IMR-90 (cell line): ENCODE measurements at regions not wholly inside any gene's neighbourhood (a gene's known extent, or its start where the extent isn't known, plus 50 kb on each side); places are given as distances from the start of the nearest gene placed in this dataset.

Source experiments
- ATAC-seq: fragments of 200-7000 bp; cut with Tn5 transposase; 2 replicates; pipeline ENCODE4 v1.9.1; 2020; ENCODE audit warnings: low read depth, mild to moderate bottlenecking, moderate library complexity
- BruUV-seq: library from RNA; stranded (reverse); fragments of 400-500 nt; replicated peaks from 2 replicates; lab custom pipeline; 2021; lab: Mats Ljungman, UMichigan
- CTCF ChIA-PET: fragments of 300-600 bp; formaldehyde crosslinking; extraction: SDS; loops from one replicate; lab custom pipeline; 2021; ENCODE audit warnings: antibody characterized with exemption; lab: Yijun Ruan, JAX
- POLR2A ChIA-PET: fragments of 300-600 bp; sonication (Branson Sonifier 250); formaldehyde crosslinking; loops from one replicate; lab custom pipeline; 2022; ENCODE audit warnings: antibody characterized with exemption; ENCODE audit not compliant: unreplicated experiment; lab: Charles Lee
- DNase-seq: peaks from one replicate; pipeline ENCODE4 v3.0.0; 2013
- H2AFZ ChIP-seq: replicated peaks from 2 replicates; pipeline ENCODE3; 2013; ENCODE audit warnings: low read length, mild to moderate bottlenecking; ENCODE audit not compliant: poor library complexity
- H2AK5ac ChIP-seq: 2 replicates; pipeline ENCODE4 v1.6.1; 2013; ENCODE audit warnings: low read depth, low read length, inconsistent platforms
- H2AK9ac ChIP-seq: replicated peaks from 2 replicates; pipeline ENCODE3; 2013; ENCODE audit warnings: mild to moderate bottlenecking, low read depth, low read length, moderate library complexity; ENCODE audit not compliant: poor library complexity
- H2BK120ac ChIP-seq: 2 replicates; pipeline ENCODE4 v1.6.1; 2013; ENCODE audit warnings: low read depth, low read length, inconsistent platforms
- H2BK15ac ChIP-seq: 3 replicates; pipeline ENCODE4 v1.6.1; 2013; ENCODE audit warnings: low read depth, low read length, inconsistent platforms
- H2BK20ac ChIP-seq: 2 replicates; pipeline ENCODE4 v1.6.1; 2013; ENCODE audit warnings: low read depth, mild to moderate bottlenecking, inconsistent platforms, low read length, moderate library complexity
- H2BK5ac ChIP-seq: 2 replicates; pipeline ENCODE4 v1.6.1; 2013; ENCODE audit warnings: mild to moderate bottlenecking, low read depth, low read length, inconsistent platforms; ENCODE audit not compliant: poor library complexity, severe bottlenecking
- H3K14ac ChIP-seq: replicated peaks from 2 replicates; pipeline ENCODE4 v1.6.1; 2013; ENCODE audit warnings: low read depth, low read length, inconsistent platforms
- H3K18ac ChIP-seq: 2 replicates; pipeline ENCODE4 v1.6.1; 2013; ENCODE audit warnings: low read depth, low read length, control low read depth
- H3K23ac ChIP-seq: 2 replicates; pipeline ENCODE4 v1.6.1; 2013; ENCODE audit warnings: low read depth, low read length, inconsistent platforms
- H3K27ac ChIP-seq: 2 replicates; pipeline ENCODE4 v1.5.1; 2013; ENCODE audit warnings: mild to moderate bottlenecking, control low read depth, low read length; ENCODE audit not compliant: insufficient read depth
- H3K27me3 ChIP-seq: 2 replicates; pipeline ENCODE4 v1.6.1; 2013; ENCODE audit warnings: low read length; ENCODE audit not compliant: control insufficient read depth, insufficient read depth
- H3K36me3 ChIP-seq: 2 replicates; pipeline ENCODE4 v1.6.1; 2013; ENCODE audit warnings: low read length, mixed read lengths; ENCODE audit not compliant: control insufficient read depth, insufficient read depth
- H3K4ac ChIP-seq: 2 replicates; pipeline ENCODE4 v1.6.1; 2013; ENCODE audit warnings: low read depth, low read length, inconsistent platforms
- H3K4me1 ChIP-seq: 2 replicates; pipeline ENCODE4 v1.6.1; 2013; ENCODE audit warnings: low read length, mixed read lengths; ENCODE audit not compliant: control insufficient read depth, insufficient read depth
- H3K4me2 ChIP-seq: 2 replicates; pipeline ENCODE4 v1.6.1; 2013; ENCODE audit warnings: low read depth, mild to moderate bottlenecking, control low read depth, low read length, moderate library complexity
- H3K4me3 ChIP-seq: 2 replicates; pipeline ENCODE4 v1.5.1; 2013; ENCODE audit warnings: low read depth, mild to moderate bottlenecking, control low read depth, low read length, moderate library complexity; ENCODE audit not compliant: insufficient read depth
- H3K56ac ChIP-seq: 2 replicates; pipeline ENCODE4 v1.6.1; 2013; ENCODE audit warnings: low read length, inconsistent platforms; ENCODE audit not compliant: insufficient read depth; ENCODE audit errors: extremely low read depth
- H3K79me1 ChIP-seq, 2 experiments: 2 replicates each; pipeline ENCODE4 v1.6.1; 2013; ENCODE audit warnings: low read length in 2 of 2, inconsistent platforms in 1 of 2, low read depth in 1 of 2
- H3K9ac ChIP-seq: 2 replicates; pipeline ENCODE4 v1.6.1; 2013; ENCODE audit warnings: low read depth, low read length, control low read depth
- H3K9me1 ChIP-seq: 2 replicates; pipeline ENCODE4 v1.6.1; 2013; ENCODE audit warnings: low read length, inconsistent platforms; ENCODE audit not compliant: insufficient read depth
- H3K9me3 ChIP-seq: 2 replicates; pipeline ENCODE4 v1.6.1; 2013; ENCODE audit warnings: low read length; ENCODE audit not compliant: control insufficient read depth, insufficient read depth
- H4K20me1 ChIP-seq: 2 replicates; pipeline ENCODE4 v1.6.1; 2013; ENCODE audit warnings: low read length, inconsistent platforms; ENCODE audit not compliant: insufficient read depth
- H4K5ac ChIP-seq: 2 replicates; pipeline ENCODE4 v1.6.1; 2013; ENCODE audit warnings: mild to moderate bottlenecking, low read depth, low read length, control low read depth
- H4K8ac ChIP-seq, 2 experiments: 2 replicates each; pipeline ENCODE4 v1.6.1; 2013; ENCODE audit warnings: low read depth in 2 of 2, low read length in 2 of 2, control low read depth in 1 of 2, inconsistent platforms in 1 of 2
- H4K91ac ChIP-seq: 2 replicates; pipeline ENCODE4 v1.6.1; 2013; ENCODE audit warnings: low read depth, low read length, inconsistent platforms; ENCODE audit not compliant: insufficient read depth
- BHLHE40 ChIP-seq: fragments of 150-350 bp; IDR thresholded peaks from 2 replicates; pipeline ENCODE4 v1.6.1; 2016; ENCODE audit warnings: mild to moderate bottlenecking, low read depth, low read length
- CEBPB ChIP-seq: IDR thresholded peaks from 2 replicates; pipeline ENCODE4 v1.6.1; 2012; ENCODE audit warnings: low read depth, low read length, improper control_type of control experiment
- CHD1 ChIP-seq: IDR thresholded peaks from 2 replicates; pipeline ENCODE4 v1.6.1; 2012; ENCODE audit warnings: low read depth, low read length, improper control_type of control experiment
- FOS ChIP-seq: fragments of 150-350 bp; IDR thresholded peaks from 2 replicates; pipeline ENCODE4 v1.6.1; 2016; ENCODE audit warnings: low read depth, low read length
- MAFK ChIP-seq: IDR thresholded peaks from 2 replicates; pipeline ENCODE4 v1.6.1; 2012; ENCODE audit warnings: low read depth, low read length, improper control_type of control experiment
- MAZ ChIP-seq: IDR thresholded peaks from 2 replicates; pipeline ENCODE4 v1.6.1; 2012; ENCODE audit warnings: low read depth, mild to moderate bottlenecking, low read length, improper control_type of control experiment, moderate library complexity, borderline replicate concordance
- MXI1 ChIP-seq: IDR thresholded peaks from 2 replicates; pipeline ENCODE4 v1.6.1; 2012; ENCODE audit warnings: low read depth, mild to moderate bottlenecking, low read length, moderate library complexity, borderline replicate concordance
- NFE2L2 ChIP-seq: fragments of 150-350 bp; IDR thresholded peaks from 2 replicates; pipeline ENCODE4 v1.6.1; 2016; ENCODE audit warnings: low read depth, mild to moderate bottlenecking, low read length
- POLR2A ChIP-seq: IDR thresholded peaks from 2 replicates; pipeline ENCODE4 v1.6.1; 2012; ENCODE audit warnings: mild to moderate bottlenecking, low read depth, low read length
- RAD21 ChIP-seq: IDR thresholded peaks from 2 replicates; pipeline ENCODE4 v1.6.1; 2012; ENCODE audit warnings: low read length, improper control_type of control experiment
- RCOR1 ChIP-seq: IDR thresholded peaks from 2 replicates; pipeline ENCODE4 v1.6.1; 2012; ENCODE audit warnings: mild to moderate bottlenecking, low read length, improper control_type of control experiment; ENCODE audit not compliant: insufficient replicate concordance
- RFX5 ChIP-seq: IDR thresholded peaks from 2 replicates; pipeline ENCODE4 v1.8.0; 2012; ENCODE audit warnings: low read depth, mild to moderate bottlenecking, low read length, moderate library complexity
- SMC3 ChIP-seq: fragments of 150-350 bp; IDR thresholded peaks from 2 replicates; pipeline ENCODE4 v1.6.1; 2016; ENCODE audit warnings: low read depth, mild to moderate bottlenecking, antibody characterized with exemption, low read length, moderate library complexity
- WGBS, 2 experiments: methylation state at CpG; one replicate each; pipeline versions ENCODE4 v1.1.5 to v1.1.7; 2013; ENCODE audit warnings: missing lambda C conversion rate in 2 of 2; ENCODE audit not compliant: insufficient read length in 1 of 2; ENCODE audit errors: extremely low coverage in 2 of 2; 5-methylcytosine and 5-hydroxymethylcytosine counted together
- dilution Hi-C: fragments of 300-500 bp; cut with HindIII; formaldehyde crosslinking; loops from one replicate; pipeline ENCODE4 v1.14.3; 2018; ENCODE audit warnings: low sequenced_read_pairs; ENCODE audit not compliant: unreplicated experiment
- in situ Hi-C: fragments of 300-500 bp; cut with MboI; formaldehyde crosslinking; loops from 3 replicates; pipeline ENCODE4 v1.14.3; 2019; ENCODE audit warnings: low sequenced_read_pairs, inconsistent platforms, mixed read lengths
- intact Hi-C: fragments of 100-400 bp; cut with micrococcal nuclease; formaldehyde crosslinking; loops from 2 replicates; pipeline ENCODE4 v1.10.0; 2022
- TF ChIP-seq, protein P1 (sequence below): conservative IDR thresholded peaks from 2 replicates; pipeline ENCODE4 v1.5.1; 2012; ENCODE audit warnings: mild to moderate bottlenecking, low read depth, low read length, improper control_type of control experiment
- TF ChIP-seq, protein P2 (sequence below): fragments of 150-350 bp; IDR thresholded peaks from 2 replicates; pipeline ENCODE4 v1.6.1; 2016; ENCODE audit warnings: low read depth, mild to moderate bottlenecking, low read length, moderate library complexity, borderline replicate concordance
- TF ChIP-seq, protein P3 (sequence below): fragments of 150-350 bp; IDR thresholded peaks from 2 replicates; pipeline ENCODE4 v1.6.1; 2017; ENCODE audit warnings: mild to moderate bottlenecking, antibody characterized with exemption, low read length, low read depth

DNA sequence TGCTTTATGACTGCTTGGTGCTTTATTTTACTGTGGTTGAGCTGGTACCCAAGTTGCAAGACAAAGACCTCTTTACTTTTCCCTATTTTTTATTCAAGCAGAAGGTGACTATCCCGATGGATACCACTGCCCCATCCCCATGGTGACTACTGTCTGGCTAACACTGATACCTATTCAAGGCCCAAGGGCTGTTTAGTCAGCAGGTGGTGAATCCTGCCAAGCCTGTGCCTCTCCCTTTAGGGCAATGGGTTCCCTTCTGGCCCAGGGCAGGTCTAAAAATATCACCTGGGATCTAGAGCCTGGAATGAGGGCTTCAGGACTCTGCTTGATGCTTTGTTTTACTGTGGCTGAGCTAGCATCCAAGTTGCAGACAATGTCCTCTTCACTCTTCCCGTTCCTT lies 510.0 kb upstream of the GRAMD2B start:
- Histone ChIP-seq H3K27me3 (no peaks in the 10 kb centered on the region), H2AK9ac (no peak overlapping the region), H3K56ac (no peak overlapping the region), H3K9me3 (peaks cover 2% of the 10 kb centered on the region), H3K18ac (no peak overlapping the region), H3K23ac (no peak overlapping the region), H3K27ac (no peak overlapping the region), H2BK120ac (no peak overlapping the region), H3K9me1 (no peaks in the 10 kb centered on the region), H2BK5ac (no peak overlapping the region), H3K4me3 (no peak overlapping the region), H4K5ac (no peak overlapping the region), H4K91ac (no peak overlapping the region), H2AFZ (no peak overlapping the region), H3K9ac (no peak overlapping the region), H4K8ac (no peak overlapping the region), H2BK20ac (no peak overlapping the region), H2BK15ac (no peak overlapping the region), H3K4me1 (no peaks in the 10 kb centered on the region), H3K14ac (no peak overlapping the region), H3K4me2 (no peak overlapping the region), H2AK5ac (no peak overlapping the region), H4K20me1 (no peaks in the 10 kb centered on the region), H3K79me1 (no peaks in the 10 kb centered on the region), H3K36me3 (no peaks in the 10 kb centered on the region), H3K4ac (no peak overlapping the region)
- no CpG with 5 or more reads among the region's 2 CpGs for WGBS, 2 experiments
- dilution Hi-C loops: no loop called here
- TF ChIP-seq CEBPB: no peak
- TF ChIP-seq MXI1: no peak
- no peak for TF ChIP-seq RAD21
- TF ChIP-seq FOS: no peak
- TF ChIP-seq, protein P1, sequence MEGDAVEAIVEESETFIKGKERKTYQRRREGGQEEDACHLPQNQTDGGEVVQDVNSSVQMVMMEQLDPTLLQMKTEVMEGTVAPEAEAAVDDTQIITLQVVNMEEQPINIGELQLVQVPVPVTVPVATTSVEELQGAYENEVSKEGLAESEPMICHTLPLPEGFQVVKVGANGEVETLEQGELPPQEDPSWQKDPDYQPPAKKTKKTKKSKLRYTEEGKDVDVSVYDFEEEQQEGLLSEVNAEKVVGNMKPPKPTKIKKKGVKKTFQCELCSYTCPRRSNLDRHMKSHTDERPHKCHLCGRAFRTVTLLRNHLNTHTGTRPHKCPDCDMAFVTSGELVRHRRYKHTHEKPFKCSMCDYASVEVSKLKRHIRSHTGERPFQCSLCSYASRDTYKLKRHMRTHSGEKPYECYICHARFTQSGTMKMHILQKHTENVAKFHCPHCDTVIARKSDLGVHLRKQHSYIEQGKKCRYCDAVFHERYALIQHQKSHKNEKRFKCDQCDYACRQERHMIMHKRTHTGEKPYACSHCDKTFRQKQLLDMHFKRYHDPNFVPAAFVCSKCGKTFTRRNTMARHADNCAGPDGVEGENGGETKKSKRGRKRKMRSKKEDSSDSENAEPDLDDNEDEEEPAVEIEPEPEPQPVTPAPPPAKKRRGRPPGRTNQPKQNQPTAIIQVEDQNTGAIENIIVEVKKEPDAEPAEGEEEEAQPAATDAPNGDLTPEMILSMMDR: no peak
- no peak for TF ChIP-seq POLR2A
- TF ChIP-seq, protein P2, sequence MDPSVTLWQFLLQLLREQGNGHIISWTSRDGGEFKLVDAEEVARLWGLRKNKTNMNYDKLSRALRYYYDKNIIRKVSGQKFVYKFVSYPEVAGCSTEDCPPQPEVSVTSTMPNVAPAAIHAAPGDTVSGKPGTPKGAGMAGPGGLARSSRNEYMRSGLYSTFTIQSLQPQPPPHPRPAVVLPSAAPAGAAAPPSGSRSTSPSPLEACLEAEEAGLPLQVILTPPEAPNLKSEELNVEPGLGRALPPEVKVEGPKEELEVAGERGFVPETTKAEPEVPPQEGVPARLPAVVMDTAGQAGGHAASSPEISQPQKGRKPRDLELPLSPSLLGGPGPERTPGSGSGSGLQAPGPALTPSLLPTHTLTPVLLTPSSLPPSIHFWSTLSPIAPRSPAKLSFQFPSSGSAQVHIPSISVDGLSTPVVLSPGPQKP: no peak
- TF ChIP-seq MAZ: no peak
- no peak for TF ChIP-seq RFX5
- TF ChIP-seq, protein P3, sequence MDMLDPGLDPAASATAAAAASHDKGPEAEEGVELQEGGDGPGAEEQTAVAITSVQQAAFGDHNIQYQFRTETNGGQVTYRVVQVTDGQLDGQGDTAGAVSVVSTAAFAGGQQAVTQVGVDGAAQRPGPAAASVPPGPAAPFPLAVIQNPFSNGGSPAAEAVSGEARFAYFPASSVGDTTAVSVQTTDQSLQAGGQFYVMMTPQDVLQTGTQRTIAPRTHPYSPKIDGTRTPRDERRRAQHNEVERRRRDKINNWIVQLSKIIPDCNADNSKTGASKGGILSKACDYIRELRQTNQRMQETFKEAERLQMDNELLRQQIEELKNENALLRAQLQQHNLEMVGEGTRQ: no peak
- TF ChIP-seq BHLHE40: no peak
- TF ChIP-seq MAFK: no peak
- TF ChIP-seq SMC3: no peak
- TF ChIP-seq CHD1: no peak
- TF ChIP-seq RCOR1: no peak
- no peak for TF ChIP-seq NFE2L2
- ChIA-PET CTCF (no interaction called here), POLR2A (no interaction called here)
- intact Hi-C loops: no loop called here
- BruUV-seq: no TSS peak
- ATAC-seq (no peak), DNase-seq (no peak)
- in situ Hi-C loops: no loop called here
